Mesenchymal stem cell (in vitro differentiated cells and primary cell): ENCODE measurements at regions not wholly inside any gene's neighbourhood (a gene's known extent, or its start where the extent isn't known, plus 50 kb on each side); places are given as distances from the start of the nearest gene placed in this dataset.
A peak's percentile ranks its signal among the peaks of the same experiment; 100 is the strongest.

Experiments used
- DNase-seq: peaks from one replicate; pipeline ENCODE4 v3.0.0-alpha.2; 2013
- H2AFZ ChIP-seq: one replicate; pipeline ENCODE4 v1.6.1; 2013; ENCODE audit warnings: low read depth, mild to moderate bottlenecking, control low read depth, inconsistent platforms, low read length, moderate library complexity
- H2AK5ac ChIP-seq: 2 replicates; pipeline ENCODE4 v1.6.1; 2013; ENCODE audit warnings: low read length, moderate library complexity, mild to moderate bottlenecking, inconsistent platforms; ENCODE audit not compliant: severe bottlenecking
- H2BK120ac ChIP-seq: one replicate; pipeline ENCODE4 v1.6.1; 2013; ENCODE audit warnings: low read depth, mild to moderate bottlenecking, inconsistent platforms, low read length, moderate library complexity
- H2BK12ac ChIP-seq, 2 experiments: one replicate each; pipeline ENCODE4 v1.6.1; 2013; ENCODE audit warnings: inconsistent platforms in 2 of 2, low read length in 2 of 2, mild to moderate bottlenecking in 2 of 2, moderate library complexity in 2 of 2, control low read depth in 1 of 2
- H2BK15ac ChIP-seq: one replicate; pipeline ENCODE4 v1.6.1; 2013; ENCODE audit warnings: mild to moderate bottlenecking, low read depth, inconsistent platforms; ENCODE audit not compliant: poor library complexity, severe bottlenecking
- H2BK5ac ChIP-seq: 2 replicates; pipeline ENCODE4 v1.6.1; 2013; ENCODE audit warnings: low read depth, mild to moderate bottlenecking, low read length, control low read depth, inconsistent platforms; ENCODE audit not compliant: poor library complexity, severe bottlenecking
- H3K14ac ChIP-seq, 2 experiments: one replicate each; pipeline ENCODE4 v1.6.1; 2013; ENCODE audit warnings: inconsistent platforms in 2 of 2, low read length in 2 of 2, control low read depth in 1 of 2, mild to moderate bottlenecking in 1 of 2, moderate library complexity in 1 of 2
- H3K18ac ChIP-seq, 2 experiments: one replicate each; pipeline ENCODE4 v1.6.1; 2013; ENCODE audit warnings: inconsistent platforms in 2 of 2, low read length in 2 of 2, control low read depth in 1 of 2, low read depth in 1 of 2, mild to moderate bottlenecking in 1 of 2
- H3K23ac ChIP-seq, 2 experiments: one replicate each; pipeline ENCODE4 v1.6.1; 2013; ENCODE audit warnings: inconsistent platforms in 2 of 2, low read length in 2 of 2, mild to moderate bottlenecking in 2 of 2, moderate library complexity in 2 of 2, control low read depth in 1 of 2
- H3K27ac ChIP-seq: 2 replicates; pipeline ENCODE4 v1.5.1; 2013; ENCODE audit warnings: mild to moderate bottlenecking, moderate library complexity, low read length, control low read depth, inconsistent platforms; ENCODE audit not compliant: poor library complexity, severe bottlenecking
- H3K27me3 ChIP-seq, 2 experiments: 2 replicates each; pipeline versions ENCODE4 v1.6.1 to v1.7.0; 2013; ENCODE audit warnings: low read length in 2 of 2, mild to moderate bottlenecking in 2 of 2, moderate library complexity in 2 of 2, control low read depth in 1 of 2, inconsistent platforms in 1 of 2; ENCODE audit not compliant: control insufficient read depth in 1 of 2, insufficient read depth in 1 of 2
- H3K36me3 ChIP-seq, 2 experiments: 2 replicates each; pipeline versions ENCODE4 v1.6.1 to v1.7.0; 2013; ENCODE audit warnings: low read length in 2 of 2, control low read depth in 1 of 2, inconsistent platforms in 1 of 2, low read depth in 1 of 2, mild to moderate bottlenecking in 1 of 2; ENCODE audit not compliant: insufficient read depth in 2 of 2, control insufficient read depth in 1 of 2
- H3K4ac ChIP-seq, 2 experiments: one replicate each; pipeline ENCODE4 v1.6.1; 2013; ENCODE audit warnings: inconsistent platforms in 2 of 2, low read length in 2 of 2, mild to moderate bottlenecking in 2 of 2, moderate library complexity in 2 of 2, control low read depth in 1 of 2, low read depth in 1 of 2
- H3K4me1 ChIP-seq: 2 replicates; pipeline ENCODE4 v1.6.1; 2013; ENCODE audit warnings: low read depth, low read length, control low read depth; ENCODE audit not compliant: control insufficient read depth, insufficient read depth
- H3K4me2 ChIP-seq: 2 replicates; pipeline ENCODE4 v1.6.1; 2013; ENCODE audit warnings: low read length, mild to moderate bottlenecking, inconsistent platforms; ENCODE audit not compliant: poor library complexity, severe bottlenecking
- H3K4me3 ChIP-seq, 2 experiments: 2 replicates each; pipeline versions ENCODE4 v1.5.1 to v1.7.0; 2013; ENCODE audit warnings: low read length in 2 of 2, mild to moderate bottlenecking in 2 of 2, control low read depth in 1 of 2, low read depth in 1 of 2; ENCODE audit not compliant: insufficient read depth in 1 of 2
- H3K79me1 ChIP-seq: replicated peaks from 2 replicates; pipeline ENCODE4 v1.6.1; 2013; ENCODE audit warnings: mild to moderate bottlenecking, control low read depth, low read length, inconsistent platforms; ENCODE audit not compliant: poor library complexity, severe bottlenecking
- H3K9ac ChIP-seq: 2 replicates; pipeline ENCODE4 v1.7.0; 2013; ENCODE audit warnings: mild to moderate bottlenecking, low read length, moderate library complexity
- H3K9me3 ChIP-seq: 2 replicates; pipeline ENCODE4 v1.7.0; 2013; ENCODE audit warnings: mild to moderate bottlenecking, low read length; ENCODE audit not compliant: control insufficient read depth
- H4K8ac ChIP-seq: one replicate; pipeline ENCODE4 v1.6.1; 2013; ENCODE audit warnings: inconsistent platforms, mild to moderate bottlenecking, low read length, moderate library complexity
- H4K91ac ChIP-seq: one replicate; pipeline ENCODE4 v1.6.1; 2013; ENCODE audit warnings: mild to moderate bottlenecking, low read length, inconsistent platforms
- WGBS: methylation state at CpG from one replicate; pipeline ENCODE4 v1.1.7; 2013; ENCODE audit warnings: mixed read lengths; 5-methylcytosine and 5-hydroxymethylcytosine counted together

GRCh38 chr4:91838181-91838861 is 465.4 kb upstream of the GRID2 start:
- DNase-seq: no peak
- H3K9me3 ChIP-seq: peaks cover 25% of the 10 kb centered on the region

GRCh38 chr4:91840359-91840758 is 463.4 kb upstream of the GRID2 start:
- H3K27ac ChIP-seq: no peak overlapping the region
- H3K27me3 ChIP-seq: no peaks in the 10 kb centered on the region
- no peak overlapping the region for H3K9ac ChIP-seq
- no peak overlapping the region for H2BK15ac ChIP-seq
- H3K14ac ChIP-seq: no peak overlapping the region
- no peak overlapping the region for H2BK12ac ChIP-seq
- H3K36me3 ChIP-seq: no peaks in the 10 kb centered on the region
- H2BK5ac ChIP-seq: no peak overlapping the region
- no peak overlapping the region for H4K91ac ChIP-seq
- no peak overlapping the region for H3K23ac ChIP-seq
- H3K4ac ChIP-seq: no peak overlapping the region
- H2AK5ac ChIP-seq: no peak overlapping the region
- 61% methylated on average over 1 of the region's 2 CpGs for WGBS
- peaks cover 8% of the 10 kb centered on the region for H3K9me3 ChIP-seq
- no peak overlapping the region for H2BK120ac ChIP-seq
- no peak for DNase-seq
- no peaks in the 10 kb centered on the region for H3K79me1 ChIP-seq
- no peak overlapping the region for H3K18ac ChIP-seq
- no peak overlapping the region for H2AFZ ChIP-seq
- H3K4me3 ChIP-seq: no peak overlapping the region
- H3K4me1 ChIP-seq: no peaks in the 10 kb centered on the region
- no peak overlapping the region for H3K4me2 ChIP-seq
- no peak overlapping the region for H4K8ac ChIP-seq

More at GRCh38 chr4:91838181-91838861, 465.4 kb upstream of the GRID2 start:
- Histone ChIP-seq H3K4me2 (no peak overlapping the region), H3K4me3 (no peak overlapping the region), H2BK12ac (no peak overlapping the region), H3K4me1 (no peaks in the 10 kb centered on the region), H2AK5ac (no peak overlapping the region), H3K18ac (no peak overlapping the region), H3K79me1 (no peaks in the 10 kb centered on the region), H3K9ac (no peak overlapping the region), H3K27ac (peak overlapping the region; percentile 53), H3K27me3 (no peaks in the 10 kb centered on the region), H3K36me3 (no peaks in the 10 kb centered on the region), H4K8ac (no peak overlapping the region), H4K91ac (no peak overlapping the region), H2BK120ac (no peak overlapping the region), H3K4ac (no peak overlapping the region), H2BK5ac (no peak overlapping the region), H3K14ac (no peak overlapping the region), H2AFZ (no peak overlapping the region), H2BK15ac (no peak overlapping the region), H3K23ac (no peak overlapping the region)
- no CpG with 5 or more reads among the region's 2 CpGs for WGBS

- H3K27ac ChIP-seq: no peak overlapping the region
- whole genome bisulfite sequencing: 63% methylated on average over 1 of the region's 1 CpG
- H3K4me2 ChIP-seq: no peak overlapping the region
- no peak overlapping the region for H2AK5ac ChIP-seq
- H3K14ac ChIP-seq: no peak overlapping the region
- H3K79me1 ChIP-seq: no peaks in the 10 kb centered on the region
- no peak overlapping the region for H2BK15ac ChIP-seq
- H2BK12ac ChIP-seq: no peak overlapping the region
- H3K27me3 ChIP-seq: no peaks in the 10 kb centered on the region
- H3K9me3 ChIP-seq: peaks cover 23% of the 10 kb centered on the region
- H2BK5ac ChIP-seq: no peak overlapping the region
- no peak overlapping the region for H4K8ac ChIP-seq
- no peak overlapping the region for H4K91ac ChIP-seq
- no peak overlapping the region for H3K4me3 ChIP-seq
- no peak overlapping the region for H3K9ac ChIP-seq
- no peak overlapping the region for H3K18ac ChIP-seq
- H2BK120ac ChIP-seq: no peak overlapping the region
- H3K36me3 ChIP-seq: no peaks in the 10 kb centered on the region
- no peaks in the 10 kb centered on the region for H3K4me1 ChIP-seq
- H3K4ac ChIP-seq: no peak overlapping the region
- no peak overlapping the region for H3K23ac ChIP-seq
- H2AFZ ChIP-seq: no peak overlapping the region
- no peak for DNase-seq
These were observed 457.5 kb upstream of the GRID2 start for GRCh38 chr4:91846233-91846632.

GRCh38 chr4:91851456-91851855 is 452.3 kb upstream of the GRID2 start:
- H3K27me3 ChIP-seq: no peaks in the 10 kb centered on the region
- H3K4me1 ChIP-seq: no peaks in the 10 kb centered on the region
- no peak overlapping the region for H3K4me2 ChIP-seq
- H2AK5ac ChIP-seq: no peak overlapping the region
- no peak overlapping the region for H4K8ac ChIP-seq
- peaks cover 25% of the 10 kb centered on the region for H3K9me3 ChIP-seq
- H3K79me1 ChIP-seq: no peaks in the 10 kb centered on the region
- H2BK12ac ChIP-seq: no peak overlapping the region
- no peak overlapping the region for H2BK5ac ChIP-seq
- no peak overlapping the region for H3K18ac ChIP-seq
- no peak overlapping the region for H2BK120ac ChIP-seq
- no peak overlapping the region for H3K27ac ChIP-seq
- no peak overlapping the region for H4K91ac ChIP-seq
- H3K23ac ChIP-seq: no peak overlapping the region
- WGBS: 89% methylated on average over 4 of the region's 4 CpGs
- H3K9ac ChIP-seq: no peak overlapping the region
- H3K14ac ChIP-seq: no peak overlapping the region
- no peak for DNase-seq
- H3K4me3 ChIP-seq: no peak overlapping the region
- H3K4ac ChIP-seq: no peak overlapping the region
- H2BK15ac ChIP-seq: no peak overlapping the region
- H3K36me3 ChIP-seq: no peaks in the 10 kb centered on the region
- no peak overlapping the region for H2AFZ ChIP-seq
